Astrocyte (in vitro differentiated cells and primary cell): ENCODE measurements at regions not wholly inside any gene's neighbourhood (a gene's known extent, or its start where the extent isn't known, plus 50 kb on each side); places are given as distances from the start of the nearest gene placed in this dataset.

Source experiments
- DNase-seq: peaks from one replicate; pipeline ENCODE4 v3.0.0-alpha.2; 2010; ENCODE audit warnings: low read depth
- FAIRE-seq: peaks from 2 replicates; lab custom pipeline; 2011; peaks lifted over from hg19 to GRCh38; lab: Jason Lieb, UNC
- H2AFZ ChIP-seq: 2 replicates; pipeline ENCODE4 v1.6.0; 2012; ENCODE audit warnings: low read depth, low read length, inconsistent platforms
- H3K27ac ChIP-seq: 2 replicates; pipeline ENCODE4 v1.5.1; 2011; ENCODE audit warnings: low read depth, low read length, inconsistent platforms
- H3K27me3 ChIP-seq: 2 replicates; pipeline ENCODE4 v1.6.0; 2011; ENCODE audit warnings: low read length, inconsistent platforms; ENCODE audit not compliant: insufficient read depth
- H3K36me3 ChIP-seq: 2 replicates; pipeline ENCODE4 v1.5.1; 2011; ENCODE audit warnings: low read length, inconsistent platforms; ENCODE audit not compliant: insufficient read depth
- H3K4me1 ChIP-seq: 2 replicates; pipeline ENCODE4 v1.5.1; 2011; ENCODE audit warnings: low read length, inconsistent platforms; ENCODE audit not compliant: insufficient read depth
- H3K4me2 ChIP-seq: 2 replicates; pipeline ENCODE4 v1.6.0; 2012; ENCODE audit warnings: low read length, inconsistent platforms
- H3K4me3 ChIP-seq: 2 replicates; pipeline ENCODE4 v1.5.1; 2011; ENCODE audit warnings: low read depth, mild to moderate bottlenecking, low read length, inconsistent platforms; ENCODE audit not compliant: insufficient read depth
- H3K79me2 ChIP-seq: 2 replicates; pipeline ENCODE4 v1.6.0; 2012; ENCODE audit warnings: mild to moderate bottlenecking, low read length, inconsistent platforms; ENCODE audit not compliant: insufficient read depth
- H3K9ac ChIP-seq: 2 replicates; pipeline ENCODE4 v1.6.0; 2012; ENCODE audit warnings: mild to moderate bottlenecking, low read length, inconsistent platforms
- H3K9me3 ChIP-seq: 2 replicates; pipeline ENCODE4 v1.5.1; 2012; ENCODE audit warnings: low read depth, mild to moderate bottlenecking, low read length, inconsistent platforms; ENCODE audit not compliant: insufficient read depth
- H4K20me1 ChIP-seq: 2 replicates; pipeline ENCODE4 v1.6.0; 2012; ENCODE audit warnings: low read length, inconsistent platforms; ENCODE audit not compliant: insufficient read depth
- H3K27ac Mint-ChIP-seq: one replicate; pipeline ENCODE4 v1.8.0; 2021; ENCODE audit warnings: mild to moderate bottlenecking, mixed read lengths; ENCODE audit not compliant: unreplicated experiment
- H3K27me3 Mint-ChIP-seq: one replicate; pipeline ENCODE4 v1.8.0; 2021; ENCODE audit warnings: low read depth, mixed read lengths; ENCODE audit not compliant: unreplicated experiment
- H3K36me3 Mint-ChIP-seq: one replicate; pipeline ENCODE4 v1.8.0; 2021; ENCODE audit warnings: low read depth, mixed read lengths; ENCODE audit not compliant: unreplicated experiment
- H3K4me1 Mint-ChIP-seq: one replicate; pipeline ENCODE4 v1.8.0; 2021; ENCODE audit warnings: low read depth, mixed read lengths; ENCODE audit not compliant: unreplicated experiment
- H3K4me3 Mint-ChIP-seq: one replicate; pipeline ENCODE4 v1.8.0; 2021; ENCODE audit warnings: mild to moderate bottlenecking, moderate library complexity, mixed read lengths; ENCODE audit not compliant: unreplicated experiment
- H3K9me3 Mint-ChIP-seq: one replicate; pipeline ENCODE4 v1.8.0; 2021; ENCODE audit warnings: mild to moderate bottlenecking, mixed read lengths; ENCODE audit not compliant: unreplicated experiment
- CTCF ChIP-seq: IDR thresholded peaks from 2 replicates; pipeline ENCODE4 v1.5.1; 2011; ENCODE audit warnings: low read depth, mild to moderate bottlenecking, inconsistent platforms, low read length, moderate library complexity; ENCODE audit not compliant: insufficient read depth
- EZH2 ChIP-seq: IDR thresholded peaks from 2 replicates; pipeline ENCODE4 v1.6.1; 2012; ENCODE audit warnings: mild to moderate bottlenecking, low read length, inconsistent platforms; ENCODE audit not compliant: insufficient read depth

GRCh38 chr2:184369307-184369706 lies 229.0 kb upstream of the ZNF804A start:
- TF ChIP-seq CTCF: no peak
- no peak for TF ChIP-seq EZH2
- Histone ChIP-seq H3K79me2 (no peaks in the 10 kb centered on the region), H3K4me1 (no peaks in the 10 kb centered on the region), H4K20me1 (no peaks in the 10 kb centered on the region), H3K4me3 (no peak overlapping the region), H3K9ac (no peak overlapping the region), H3K27me3 (no peaks in the 10 kb centered on the region), H3K27ac (no peak overlapping the region), H2AFZ (no peak overlapping the region), H3K36me3 (no peaks in the 10 kb centered on the region), H3K4me2 (no peak overlapping the region), H3K9me3 (no peaks in the 10 kb centered on the region)
- Mint-ChIP-seq H3K9me3 (peaks cover 2% of the 10 kb centered on the region), H3K4me1 (no peaks in the 10 kb centered on the region), H3K4me3 (no peak overlapping the region), H3K36me3 (no peaks in the 10 kb centered on the region), H3K27ac (no peak overlapping the region), H3K27me3 (no peaks in the 10 kb centered on the region)
- no peak for DNase-seq
- FAIRE-seq: no peak

DNA sequence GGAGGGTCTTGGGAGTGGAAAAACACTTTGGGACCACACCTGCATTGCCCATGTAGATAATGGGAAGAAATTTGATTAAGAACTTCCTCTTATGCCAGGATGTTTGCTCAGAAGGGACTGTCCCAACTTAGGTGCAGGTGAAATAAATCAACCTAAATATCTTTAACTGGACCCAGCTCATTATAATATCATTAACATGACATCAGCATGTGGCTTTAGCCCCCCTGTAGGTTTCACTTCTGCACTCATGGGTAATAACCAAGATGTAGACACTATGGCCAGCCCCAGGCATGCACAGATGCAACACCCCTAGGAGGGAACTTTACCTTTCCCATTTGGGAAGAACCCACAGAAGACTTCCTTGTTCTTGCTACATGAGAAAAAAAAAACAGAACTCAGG lies 227.4 kb upstream of the ZNF804A start:
- Histone ChIP-seq H3K4me1 (no peaks in the 10 kb centered on the region), H3K4me3 (no peak overlapping the region), H3K27me3 (no peaks in the 10 kb centered on the region), H3K36me3 (no peaks in the 10 kb centered on the region), H2AFZ (no peak overlapping the region), H4K20me1 (no peaks in the 10 kb centered on the region), H3K4me2 (no peak overlapping the region), H3K79me2 (no peaks in the 10 kb centered on the region), H3K27ac (no peak overlapping the region), H3K9me3 (no peaks in the 10 kb centered on the region), H3K9ac (no peak overlapping the region)
- no peaks in the 10 kb centered on the region for H3K36me3 Mint-ChIP-seq
- FAIRE-seq: no peak
- H3K9me3 Mint-ChIP-seq: peaks cover 2% of the 10 kb centered on the region
- no peak overlapping the region for H3K27ac Mint-ChIP-seq
- H3K27me3 Mint-ChIP-seq: no peaks in the 10 kb centered on the region
- no peaks in the 10 kb centered on the region for H3K4me1 Mint-ChIP-seq
- no peak for DNase-seq
- no peak for TF ChIP-seq CTCF
- TF ChIP-seq EZH2: no peak
- no peak overlapping the region for H3K4me3 Mint-ChIP-seq

DNA sequence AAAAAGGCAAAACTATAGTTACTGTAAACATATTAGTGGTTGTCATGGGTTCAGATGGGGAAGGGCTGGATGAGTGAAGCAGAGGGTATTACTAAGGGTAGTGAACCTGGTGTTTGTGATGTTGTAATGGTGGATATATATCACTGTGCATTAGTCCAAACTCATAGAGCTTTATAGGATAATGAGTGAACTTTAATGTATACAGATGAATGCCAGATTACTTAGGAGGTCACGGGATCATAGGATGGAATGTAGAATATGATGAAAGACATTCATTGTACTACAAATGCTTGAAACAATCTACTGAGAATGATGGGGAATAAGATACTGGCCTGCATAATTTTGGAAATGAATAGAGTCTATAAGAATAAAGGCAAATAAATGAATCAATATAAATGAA lies 226.7 kb upstream of the ZNF804A start:
- no peak for DNase-seq
- Histone ChIP-seq H3K4me3 (no peak overlapping the region), H3K4me1 (no peaks in the 10 kb centered on the region), H3K27ac (no peak overlapping the region), H3K27me3 (no peaks in the 10 kb centered on the region), H4K20me1 (no peaks in the 10 kb centered on the region), H3K9me3 (no peaks in the 10 kb centered on the region), H3K9ac (no peak overlapping the region), H3K36me3 (no peaks in the 10 kb centered on the region), H3K4me2 (no peak overlapping the region), H2AFZ (no peak overlapping the region), H3K79me2 (no peaks in the 10 kb centered on the region)
- TF ChIP-seq EZH2 (no peak), CTCF (no peak)
- Mint-ChIP-seq H3K36me3 (no peaks in the 10 kb centered on the region), H3K4me3 (no peak overlapping the region), H3K4me1 (no peaks in the 10 kb centered on the region), H3K27ac (no peak overlapping the region), H3K27me3 (no peaks in the 10 kb centered on the region), H3K9me3 (peaks cover 2% of the 10 kb centered on the region)
- FAIRE-seq: no peak
